Body of pancreas (tissue), 4 donors: ENCODE measurements at regions not wholly inside any gene's neighbourhood (a gene's known extent, or its start where the extent isn't known, plus 50 kb on each side); places are given as distances from the start of the nearest gene placed in this dataset.

ENCODE experiments used
- POLR2A ChIP-seq, 3 donors: fragments of 450-650 bp; IDR thresholded peaks; one replicate each; pipeline ENCODE4 v1.6.1; 2016; ENCODE audit warnings: antibody characterized with exemption in 3 of 3, mild to moderate bottlenecking in 2 of 3
- TF ChIP-seq, protein P1 (sequence below), 7 experiments: fragments of 450-650 bp in 4 of 7; fragments of 200-600 bp in 3 of 7; sonication (generic) in 3 of 7; IDR thresholded peaks; one replicate each; pipeline ENCODE4 v1.5.1; 2016 to 2019; ENCODE audit warnings: antibody characterized with exemption in 7 of 7

DNA sequence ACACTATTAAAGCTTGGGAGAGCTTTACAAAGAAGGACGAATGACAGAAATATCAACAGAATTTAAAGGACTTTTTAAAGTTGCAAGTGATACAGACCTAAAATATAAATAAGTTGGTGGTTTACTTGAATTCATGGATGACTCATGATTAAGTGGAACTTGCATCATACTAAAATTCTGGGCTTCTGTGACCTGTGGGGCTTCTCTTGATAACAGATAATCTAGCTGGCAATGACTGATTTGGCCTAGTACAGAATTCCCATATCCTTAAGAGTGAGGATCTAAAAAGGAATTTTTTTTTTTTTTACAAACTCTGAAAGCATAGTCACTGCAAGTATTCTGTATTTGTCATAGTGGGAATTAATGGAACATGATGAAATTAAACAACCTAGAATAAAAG, 543.7 kb upstream of the SGCD start:
- TF ChIP-seq, protein P1, sequence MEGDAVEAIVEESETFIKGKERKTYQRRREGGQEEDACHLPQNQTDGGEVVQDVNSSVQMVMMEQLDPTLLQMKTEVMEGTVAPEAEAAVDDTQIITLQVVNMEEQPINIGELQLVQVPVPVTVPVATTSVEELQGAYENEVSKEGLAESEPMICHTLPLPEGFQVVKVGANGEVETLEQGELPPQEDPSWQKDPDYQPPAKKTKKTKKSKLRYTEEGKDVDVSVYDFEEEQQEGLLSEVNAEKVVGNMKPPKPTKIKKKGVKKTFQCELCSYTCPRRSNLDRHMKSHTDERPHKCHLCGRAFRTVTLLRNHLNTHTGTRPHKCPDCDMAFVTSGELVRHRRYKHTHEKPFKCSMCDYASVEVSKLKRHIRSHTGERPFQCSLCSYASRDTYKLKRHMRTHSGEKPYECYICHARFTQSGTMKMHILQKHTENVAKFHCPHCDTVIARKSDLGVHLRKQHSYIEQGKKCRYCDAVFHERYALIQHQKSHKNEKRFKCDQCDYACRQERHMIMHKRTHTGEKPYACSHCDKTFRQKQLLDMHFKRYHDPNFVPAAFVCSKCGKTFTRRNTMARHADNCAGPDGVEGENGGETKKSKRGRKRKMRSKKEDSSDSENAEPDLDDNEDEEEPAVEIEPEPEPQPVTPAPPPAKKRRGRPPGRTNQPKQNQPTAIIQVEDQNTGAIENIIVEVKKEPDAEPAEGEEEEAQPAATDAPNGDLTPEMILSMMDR (IDR thresholded peaks at IDR 0.05), result no peak
- TF ChIP-seq POLR2A (IDR thresholded peaks at IDR 0.05), result no peak
